Muscle layer of colon (tissue), 2 donors: ENCODE measurements at regions not wholly inside any gene's neighbourhood (a gene's known extent, or its start where the extent isn't known, plus 50 kb on each side); places are given as distances from the start of the nearest gene placed in this dataset.

ENCODE experiments used
- H3K27ac ChIP-seq: one replicate; pipeline ENCODE4 v1.7.0; 2013; ENCODE audit warnings: low read depth, mild to moderate bottlenecking, low read length, moderate library complexity
- H3K27me3 ChIP-seq, 2 donors: one replicate each; pipeline ENCODE4 v1.7.0; 2013; ENCODE audit warnings: low read length in 2 of 2, mild to moderate bottlenecking in 2 of 2; ENCODE audit not compliant: insufficient read depth in 2 of 2, control insufficient read depth in 1 of 2
- H3K36me3 ChIP-seq: one replicate; pipeline ENCODE4 v1.7.0; 2013; ENCODE audit warnings: mild to moderate bottlenecking, low read length; ENCODE audit not compliant: insufficient read depth
- H3K4me1 ChIP-seq: one replicate; pipeline ENCODE4 v1.7.0; 2013; ENCODE audit warnings: mild to moderate bottlenecking, low read length; ENCODE audit not compliant: insufficient read depth
- H3K4me3 ChIP-seq, 2 donors: one replicate each; pipeline ENCODE4 v1.7.0; 2013; ENCODE audit warnings: low read length in 2 of 2, low read depth in 1 of 2, mild to moderate bottlenecking in 1 of 2, moderate library complexity in 1 of 2
- H3K9ac ChIP-seq: one replicate; pipeline ENCODE4 v1.7.0; 2013; ENCODE audit warnings: low read length
- H3K9me3 ChIP-seq: one replicate; pipeline ENCODE4 v1.7.0; 2013; ENCODE audit warnings: mild to moderate bottlenecking, low read length
- donor health status: abdominal sarcoma.
- donor health status: Adenocarcinoma of cecum.

GRCh38 chr10:124289851-124290795, 128.6 kb downstream of the OAT start:
- H3K27ac ChIP-seq = no peak overlapping the region

GRCh38 chr10:124288928-124289850, 129.5 kb downstream of the OAT start:
- Histone ChIP-seq H3K36me3 (no peaks in the 10 kb centered on the region), H3K4me1 (peaks cover 15% of the 10 kb centered on the region), H3K27me3 (no peaks in the 10 kb centered on the region), H3K4me3 (no peak overlapping the region), H3K27ac (no peak overlapping the region), H3K9me3 (no peaks in the 10 kb centered on the region), H3K9ac (no peak overlapping the region)

More at GRCh38 chr10:124289851-124290795, 128.6 kb downstream of the OAT start:
- Histone ChIP-seq H3K4me3 (no peak overlapping the region), H3K9me3 (no peaks in the 10 kb centered on the region), H3K9ac (no peak overlapping the region), H3K27me3 (no peaks in the 10 kb centered on the region), H3K4me1 (peaks cover 22% of the 10 kb centered on the region), H3K36me3 (no peaks in the 10 kb centered on the region)

DNA sequence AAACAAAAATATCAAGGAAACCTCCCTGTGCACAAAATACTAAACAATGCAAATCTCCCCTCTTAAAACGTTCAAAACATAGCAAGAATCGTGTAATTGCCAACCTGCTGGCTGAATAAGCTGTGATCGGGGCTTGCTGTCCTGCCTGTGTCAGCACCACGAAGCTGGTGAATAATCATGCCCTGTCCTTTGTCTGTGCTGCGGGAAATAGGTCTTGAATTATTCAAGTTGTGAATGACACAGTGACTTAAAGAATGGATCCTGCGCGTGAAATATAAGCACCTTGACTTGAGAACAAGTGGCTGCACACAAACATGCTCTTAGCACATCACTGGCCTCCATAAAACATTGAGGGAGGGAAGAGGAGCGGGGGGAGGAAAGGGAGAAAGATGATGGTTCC, 130.2 kb downstream of the OAT start:
- Histone ChIP-seq H3K36me3 (no peaks in the 10 kb centered on the region), H3K27ac (no peak overlapping the region), H3K4me1 (peaks cover 12% of the 10 kb centered on the region), H3K9ac (no peak overlapping the region), H3K4me3 (no peak overlapping the region), H3K27me3 (no peaks in the 10 kb centered on the region), H3K9me3 (no peaks in the 10 kb centered on the region)

DNA sequence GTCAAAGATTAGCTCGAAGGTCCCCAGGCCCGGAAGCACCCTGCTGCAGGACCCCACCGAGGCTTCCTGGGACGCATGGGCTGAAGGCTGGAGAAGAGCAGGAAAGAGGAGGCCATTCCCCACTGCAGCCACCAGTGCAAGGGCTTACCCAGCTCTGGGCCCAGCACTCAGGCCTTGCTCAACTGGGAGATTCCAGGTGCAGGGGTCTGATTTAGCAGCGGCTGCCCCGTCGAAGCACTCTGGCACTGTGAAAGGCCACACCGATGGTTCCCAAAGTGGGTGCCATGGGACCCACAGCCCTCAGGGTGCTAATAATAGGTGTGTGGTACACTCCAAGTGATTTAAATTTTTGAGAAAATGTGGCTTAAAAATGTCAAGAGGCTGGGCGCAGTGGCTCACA, 130.9 kb downstream of the OAT start:
- H3K27ac ChIP-seq = no peak overlapping the region
- no peaks in the 10 kb centered on the region for H3K27me3 ChIP-seq
- no peaks in the 10 kb centered on the region for H3K9me3 ChIP-seq
- H3K36me3 ChIP-seq = no peaks in the 10 kb centered on the region
- no peak overlapping the region for H3K9ac ChIP-seq
- peaks cover 12% of the 10 kb centered on the region for H3K4me1 ChIP-seq
- no peak overlapping the region for H3K4me3 ChIP-seq

DNA sequence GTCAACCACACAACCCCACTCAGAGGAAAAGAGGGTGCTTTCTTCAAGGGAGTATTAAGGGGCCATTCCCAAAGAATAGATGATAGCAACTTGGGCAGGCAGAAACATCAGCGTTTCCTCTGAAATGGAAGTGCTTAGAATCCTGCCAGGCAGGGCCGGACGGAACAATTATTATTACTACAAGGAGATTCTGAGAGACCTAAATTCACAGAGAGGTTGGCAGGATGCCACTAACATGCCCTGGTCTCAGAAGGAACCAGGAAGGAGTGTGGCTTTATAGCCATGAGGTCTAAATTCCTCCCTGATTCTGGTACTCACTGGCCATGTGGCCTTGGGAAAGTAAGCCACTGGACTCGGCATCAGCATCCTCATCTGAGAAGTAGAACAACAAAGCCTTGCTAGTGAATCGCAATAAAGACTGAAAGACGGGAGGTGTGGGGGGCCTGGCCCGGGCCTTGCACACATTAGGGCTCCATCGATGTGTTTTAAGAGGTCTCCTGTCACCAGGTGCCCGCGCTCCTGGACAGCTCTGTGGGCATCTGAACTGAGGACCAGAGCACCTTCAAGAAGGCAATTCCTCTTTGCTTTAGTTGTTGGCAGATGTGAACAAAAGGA, 131.5 kb downstream of the OAT start:
- Histone ChIP-seq H3K27ac (no peak overlapping the region), H3K36me3 (no peaks in the 10 kb centered on the region), H3K4me1 (peaks cover 12% of the 10 kb centered on the region), H3K27me3 (no peaks in the 10 kb centered on the region), H3K4me3 (no peak overlapping the region), H3K9me3 (no peaks in the 10 kb centered on the region), H3K9ac (no peak overlapping the region)

- no peak overlapping the region for H3K27ac ChIP-seq
- H3K27me3 ChIP-seq = no peaks in the 10 kb centered on the region
- no peaks in the 10 kb centered on the region for H3K9me3 ChIP-seq
- no peak overlapping the region for H3K4me3 ChIP-seq
- H3K4me1 ChIP-seq = peaks cover 12% of the 10 kb centered on the region
- no peak overlapping the region for H3K9ac ChIP-seq
- H3K36me3 ChIP-seq = no peaks in the 10 kb centered on the region
These were observed 132.1 kb downstream of the OAT start for GRCh38 chr10:124286621-124287020.

GRCh38 chr10:124285587-124286527, 132.9 kb downstream of the OAT start:
- Histone ChIP-seq H3K27me3 (no peaks in the 10 kb centered on the region), H3K4me3 (no peak overlapping the region), H3K9ac (no peak overlapping the region), H3K27ac (no peak overlapping the region), H3K9me3 (no peaks in the 10 kb centered on the region), H3K4me1 (peaks cover 12% of the 10 kb centered on the region), H3K36me3 (no peaks in the 10 kb centered on the region)

- Histone ChIP-seq H3K36me3 (no peaks in the 10 kb centered on the region), H3K27ac (no peak overlapping the region), H3K9ac (no peak overlapping the region), H3K4me1 (no peaks in the 10 kb centered on the region), H3K9me3 (no peaks in the 10 kb centered on the region), H3K4me3 (no peak overlapping the region), H3K27me3 (no peaks in the 10 kb centered on the region)
These were observed 134.8 kb downstream of the OAT start for GRCh38 chr10:124283949-124284250.

GRCh38 chr10:124283215-124283948, 135.3 kb downstream of the OAT start:
- Histone ChIP-seq H3K9ac (no peak overlapping the region), H3K4me1 (no peaks in the 10 kb centered on the region), H3K36me3 (no peaks in the 10 kb centered on the region), H3K4me3 (no peak overlapping the region), H3K9me3 (no peaks in the 10 kb centered on the region), H3K27ac (no peak overlapping the region), H3K27me3 (no peaks in the 10 kb centered on the region)

DNA sequence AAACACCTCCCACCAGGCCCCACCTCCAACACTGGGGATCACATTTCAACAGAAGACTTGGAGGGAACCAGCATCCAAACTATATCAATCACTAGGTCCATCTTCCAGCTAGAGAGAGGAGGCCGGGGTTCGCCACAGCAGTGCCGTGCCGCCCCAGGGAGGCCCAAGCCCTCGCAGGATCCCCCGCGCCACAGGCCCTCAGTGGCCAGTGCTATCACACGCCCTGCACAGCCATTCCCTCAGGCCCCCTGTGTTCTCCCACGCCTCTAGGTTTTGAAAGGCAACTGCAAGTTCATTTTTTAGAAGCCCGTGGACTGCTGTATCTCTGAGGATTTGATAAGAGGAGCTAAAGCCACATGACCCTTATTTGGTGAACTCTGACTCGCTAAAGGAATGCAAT, 136.4 kb downstream of the OAT start:
- Histone ChIP-seq H3K4me3 (no peak overlapping the region), H3K4me1 (no peaks in the 10 kb centered on the region), H3K9ac (no peak overlapping the region), H3K9me3 (no peaks in the 10 kb centered on the region), H3K36me3 (no peaks in the 10 kb centered on the region), H3K27me3 (no peaks in the 10 kb centered on the region), H3K27ac (no peak overlapping the region)
